Neural crest cell (in vitro differentiated cells): ENCODE measurements at regions not wholly inside any gene's neighbourhood (a gene's known extent, or its start where the extent isn't known, plus 50 kb on each side); places are given as distances from the start of the nearest gene placed in this dataset.
A peak's percentile ranks its signal among the peaks of the same experiment; 100 is the strongest.

Experiments
- DNase-seq: peaks from one replicate; pipeline ENCODE4 v3.0.0; 2021; ENCODE audit warnings: low read depth, mixed read lengths, low spot score
- H3K27ac Mint-ChIP-seq: one replicate; pipeline ENCODE4 v1.8.0; 2021; ENCODE audit warnings: mild to moderate bottlenecking, mixed read lengths; ENCODE audit not compliant: unreplicated experiment
- H3K27me3 Mint-ChIP-seq: 2 replicates; pipeline ENCODE4 v1.8.0; 2021; ENCODE audit warnings: low read depth, mild to moderate bottlenecking, mixed read lengths
- H3K36me3 Mint-ChIP-seq: 2 replicates; pipeline ENCODE4 v1.8.0; 2021; ENCODE audit warnings: low read depth, mild to moderate bottlenecking, mixed read lengths
- H3K4me1 Mint-ChIP-seq: 2 replicates; pipeline ENCODE4 v1.8.0; 2021; ENCODE audit warnings: mixed read lengths
- H3K4me3 Mint-ChIP-seq: one replicate; pipeline ENCODE4 v1.8.0; 2021; ENCODE audit warnings: mild to moderate bottlenecking, mixed read lengths
- H3K9me3 Mint-ChIP-seq: 2 replicates; pipeline ENCODE4 v1.8.0; 2021; ENCODE audit warnings: mixed read lengths
- TF ChIP-seq, protein P1 (sequence below): fragments of 200-600 bp; sonication (generic); conservative IDR thresholded peaks from 2 replicates; pipeline ENCODE4 v1.5.0; 2021; ENCODE audit warnings: antibody characterized with exemption, mild to moderate bottlenecking

DNA sequence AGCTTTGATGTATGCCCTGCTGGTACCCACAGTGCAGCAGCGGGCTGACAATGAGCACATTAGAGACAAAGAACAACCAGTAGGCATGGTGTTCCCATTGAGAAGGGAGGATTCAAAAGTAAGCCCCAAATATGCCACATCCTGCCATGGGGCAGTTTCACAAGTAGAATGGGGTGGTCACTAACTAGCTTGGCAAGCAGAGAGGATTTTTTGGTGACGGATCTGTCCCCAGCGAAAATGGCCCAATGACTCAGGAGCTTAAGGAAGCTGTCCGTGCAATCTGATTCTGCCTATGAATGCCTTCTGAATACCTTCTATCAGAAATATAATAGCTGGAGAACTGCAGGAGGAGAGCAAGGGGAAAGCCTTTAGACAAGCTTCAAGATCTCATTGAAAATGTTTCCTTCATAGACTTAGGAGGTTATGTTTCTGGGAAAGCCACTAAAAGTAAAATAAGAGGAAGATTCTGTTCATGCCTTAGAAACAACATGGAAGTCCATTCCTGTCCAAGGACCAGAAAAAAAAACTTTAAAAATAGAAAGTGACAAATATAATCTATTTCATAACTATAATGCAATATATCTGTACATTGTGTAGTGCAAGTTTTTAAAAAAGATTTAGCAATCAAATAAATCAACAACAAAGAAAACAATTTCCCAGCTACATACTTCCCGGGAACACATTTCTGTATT lies 117.5 kb upstream of the SLC14A2 start:
- Mint-ChIP-seq H3K36me3 (no peaks in the 10 kb centered on the region), H3K27me3 (peaks cover 3% of the 10 kb centered on the region), H3K9me3 (no peaks in the 10 kb centered on the region), H3K4me1 (no peaks in the 10 kb centered on the region), H3K27ac (peak overlapping the region; percentile 8), H3K4me3 (no peak overlapping the region)
- TF ChIP-seq, protein P1, sequence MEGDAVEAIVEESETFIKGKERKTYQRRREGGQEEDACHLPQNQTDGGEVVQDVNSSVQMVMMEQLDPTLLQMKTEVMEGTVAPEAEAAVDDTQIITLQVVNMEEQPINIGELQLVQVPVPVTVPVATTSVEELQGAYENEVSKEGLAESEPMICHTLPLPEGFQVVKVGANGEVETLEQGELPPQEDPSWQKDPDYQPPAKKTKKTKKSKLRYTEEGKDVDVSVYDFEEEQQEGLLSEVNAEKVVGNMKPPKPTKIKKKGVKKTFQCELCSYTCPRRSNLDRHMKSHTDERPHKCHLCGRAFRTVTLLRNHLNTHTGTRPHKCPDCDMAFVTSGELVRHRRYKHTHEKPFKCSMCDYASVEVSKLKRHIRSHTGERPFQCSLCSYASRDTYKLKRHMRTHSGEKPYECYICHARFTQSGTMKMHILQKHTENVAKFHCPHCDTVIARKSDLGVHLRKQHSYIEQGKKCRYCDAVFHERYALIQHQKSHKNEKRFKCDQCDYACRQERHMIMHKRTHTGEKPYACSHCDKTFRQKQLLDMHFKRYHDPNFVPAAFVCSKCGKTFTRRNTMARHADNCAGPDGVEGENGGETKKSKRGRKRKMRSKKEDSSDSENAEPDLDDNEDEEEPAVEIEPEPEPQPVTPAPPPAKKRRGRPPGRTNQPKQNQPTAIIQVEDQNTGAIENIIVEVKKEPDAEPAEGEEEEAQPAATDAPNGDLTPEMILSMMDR, result no peak
- no peak for DNase-seq

DNA sequence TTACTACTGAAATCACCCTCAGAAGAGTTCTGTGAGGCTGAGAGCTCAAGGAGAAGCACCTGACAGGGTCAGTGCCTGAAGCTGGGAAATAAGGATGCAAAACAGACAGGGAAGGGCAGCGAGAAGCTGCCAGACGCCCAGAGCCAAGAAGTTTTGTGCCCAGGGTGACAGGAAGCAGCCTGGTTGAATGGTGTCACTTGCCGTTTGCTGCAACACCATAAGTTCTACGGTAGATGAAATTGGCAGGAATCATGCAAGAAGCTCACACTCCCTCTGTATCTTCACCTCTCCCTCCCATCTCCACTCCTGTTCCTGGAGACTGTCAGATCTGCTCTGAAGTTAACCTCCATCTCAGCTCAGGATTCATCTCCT lies 117.0 kb upstream of the SLC14A2 start:
- no peak for DNase-seq
- no peak overlapping the region for H3K4me3 Mint-ChIP-seq
- no peaks in the 10 kb centered on the region for H3K36me3 Mint-ChIP-seq
- no peak overlapping the region for H3K27ac Mint-ChIP-seq
- peaks cover 3% of the 10 kb centered on the region for H3K27me3 Mint-ChIP-seq
- TF ChIP-seq, protein P1, result no peak
- no peaks in the 10 kb centered on the region for H3K4me1 Mint-ChIP-seq
- no peaks in the 10 kb centered on the region for H3K9me3 Mint-ChIP-seq

DNA sequence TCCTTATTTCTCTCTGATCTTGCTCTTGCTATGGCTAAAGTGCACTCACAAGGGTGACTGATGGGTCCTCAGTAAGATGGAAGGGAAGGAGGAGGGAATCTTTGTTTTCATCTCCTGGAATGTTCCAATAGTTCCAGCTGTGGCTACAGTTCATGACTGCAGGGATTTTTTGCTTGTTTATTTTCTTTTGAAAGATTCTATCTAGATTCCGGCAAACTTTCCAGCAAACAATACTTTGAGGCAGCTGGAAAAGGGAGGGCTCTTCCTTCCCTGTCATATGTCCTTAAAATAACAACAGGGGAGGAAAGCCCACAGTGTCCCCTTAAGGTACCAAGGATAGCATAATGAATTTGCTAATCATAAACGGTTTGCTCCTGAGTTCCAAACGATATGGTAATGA lies 111.3 kb upstream of the SLC14A2 start:
- TF ChIP-seq, protein P1, result no peak
- no peak overlapping the region for H3K4me3 Mint-ChIP-seq
- H3K27ac Mint-ChIP-seq, result no peak overlapping the region
- DNase-seq, result no peak
- H3K36me3 Mint-ChIP-seq, result no peaks in the 10 kb centered on the region
- peaks cover 10% of the 10 kb centered on the region for H3K9me3 Mint-ChIP-seq
- H3K4me1 Mint-ChIP-seq, result no peaks in the 10 kb centered on the region
- H3K27me3 Mint-ChIP-seq, result peaks cover under 1% of the 10 kb centered on the region

DNA sequence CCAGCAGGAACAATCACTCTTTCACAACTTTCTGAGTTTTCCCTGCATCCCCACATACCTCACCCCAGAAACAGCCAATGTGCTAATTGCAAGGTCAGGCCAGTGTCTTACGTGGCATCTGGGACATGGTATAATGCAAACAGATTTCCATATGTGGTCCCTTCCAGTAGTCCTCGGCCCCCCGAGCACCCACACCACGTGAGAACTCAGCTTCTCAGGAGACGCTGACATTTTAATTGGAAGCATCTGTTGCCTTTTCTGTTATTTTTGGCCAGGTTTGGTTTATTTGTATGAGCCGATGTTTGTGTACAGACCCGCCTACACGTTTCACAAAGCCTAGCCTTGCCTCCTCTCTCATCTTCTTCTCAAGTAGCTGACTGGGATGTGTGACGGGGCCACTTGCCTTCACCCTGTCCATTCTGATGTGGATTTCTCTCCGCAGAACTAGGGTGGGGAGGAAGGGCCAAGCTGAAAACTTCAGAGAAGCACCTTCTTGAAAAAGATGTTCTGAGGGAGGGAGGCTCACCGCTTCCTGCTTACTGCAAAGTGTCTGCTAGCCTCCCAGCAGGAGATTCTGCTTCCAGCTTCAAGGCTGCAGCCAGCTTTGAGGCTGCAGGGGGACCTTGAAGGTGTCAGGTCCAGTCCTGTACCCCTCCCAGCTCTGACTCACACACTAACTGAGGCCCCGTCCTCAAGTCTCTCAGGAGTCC lies 109.6 kb upstream of the SLC14A2 start:
- Mint-ChIP-seq H3K9me3 (peaks cover 10% of the 10 kb centered on the region), H3K4me1 (peaks cover 3% of the 10 kb centered on the region), H3K36me3 (no peaks in the 10 kb centered on the region), H3K4me3 (no peak overlapping the region), H3K27ac (no peak overlapping the region), H3K27me3 (no peaks in the 10 kb centered on the region)
- no peak for DNase-seq
- TF ChIP-seq, protein P1, result no peak

DNA sequence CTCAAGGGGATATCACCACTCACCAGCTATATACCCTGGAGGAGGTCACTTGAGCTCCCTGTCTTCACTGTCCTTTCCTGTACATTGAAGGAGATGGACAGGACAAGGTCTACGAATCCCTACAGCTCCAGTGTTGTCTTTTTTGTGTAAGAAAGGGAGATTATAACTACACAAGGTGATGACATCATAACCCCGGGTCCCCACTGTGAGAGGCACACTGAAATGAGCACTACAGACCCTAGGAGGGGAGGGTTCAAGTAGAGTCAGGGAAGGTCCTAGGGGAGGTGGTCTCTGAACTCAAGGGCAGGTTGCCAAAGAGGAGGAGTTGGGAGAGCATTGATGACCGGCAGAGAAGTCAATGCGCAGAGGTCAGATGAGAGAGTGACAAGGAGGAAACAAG lies 108.3 kb upstream of the SLC14A2 start:
- TF ChIP-seq, protein P1, result no peak
- Mint-ChIP-seq H3K27me3 (no peaks in the 10 kb centered on the region), H3K27ac (no peak overlapping the region), H3K4me1 (peaks cover 9% of the 10 kb centered on the region), H3K9me3 (peaks cover 10% of the 10 kb centered on the region), H3K36me3 (no peaks in the 10 kb centered on the region), H3K4me3 (no peak overlapping the region)
- no peak for DNase-seq
